ENCODE measurements at regions not wholly inside any gene's neighbourhood (a gene's known extent, or its start where the extent isn't known, plus 50 kb on each side); places are given as distances from the start of the nearest gene placed in this dataset.

DNA sequence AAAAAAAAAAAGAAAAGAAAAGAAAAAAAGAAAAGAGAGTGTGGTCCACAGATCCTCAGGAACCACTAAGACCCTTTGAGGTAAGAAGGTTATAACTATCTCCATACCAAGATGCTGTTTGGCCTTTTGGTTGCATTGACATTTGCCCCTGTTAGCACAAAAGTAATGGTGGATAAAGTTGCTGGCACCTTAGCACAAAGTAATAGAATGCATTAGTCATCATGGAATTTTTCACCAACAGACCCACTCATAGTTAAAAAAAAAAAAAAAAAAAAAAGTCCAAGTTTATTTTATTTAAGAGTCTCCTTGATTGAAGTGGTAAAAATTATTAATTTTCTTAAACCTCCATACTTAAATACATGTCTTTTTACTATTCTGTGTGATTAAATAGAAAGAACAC is 78.4 kb upstream of the RBPJ start:
- no peaks in the 10 kb centered on the region for H3K27me3 ChIP-seq (replicated peaks in 1 of 4; ENCODE audit: control insufficient read depth in 3 of 4, extremely low read depth in 1 of 4, insufficient read depth in 3 of 4, low read length in 3 of 4)
- H3K36me3 ChIP-seq (ENCODE audit: control insufficient read depth in 2 of 4, insufficient read depth in 4 of 4, low read length in 3 of 4): no peaks in the 10 kb centered on the region
- no peak overlapping the region for H3K4me2 ChIP-seq (ENCODE audit: insufficient read depth in 1 of 2, low read depth in 2 of 2, low read length in 2 of 2)
- H2AFZ ChIP-seq (ENCODE audit: low read length): no peak overlapping the region
- H4K5ac ChIP-seq (ENCODE audit: insufficient read length, low read depth, low read length): no peak overlapping the region
- ChIA-PET POLR2A (ENCODE audit: partially characterized antibody) (no interaction called here), CTCF (ENCODE audit: partially characterized antibody) (no interaction called here)
- H2BK20ac ChIP-seq (ENCODE audit: low read length): no peak overlapping the region
- H3K18ac ChIP-seq (ENCODE audit: extremely low read depth, low read length): no peak overlapping the region
- no peak overlapping the region for H3K9ac ChIP-seq (replicated peaks in 1 of 4; ENCODE audit: extremely low read depth in 1 of 4, low read depth in 3 of 4, low read length in 3 of 4)
- H4K20me1 ChIP-seq (replicated peaks in 1 of 2; ENCODE audit: control insufficient read depth in 1 of 2, insufficient read depth in 2 of 2, low read length in 2 of 2): no peaks in the 10 kb centered on the region
- no peak overlapping the region for H3K14ac ChIP-seq (ENCODE audit: insufficient read length)
- FAIRE-seq (no peak), DNase-seq (ENCODE audit: low read depth in 1 of 2, low spot score in 2 of 2) (no peak)
- H2BK12ac ChIP-seq (ENCODE audit: low read depth, low read length): no peak overlapping the region
- no peak overlapping the region for H2BK120ac ChIP-seq (replicated peaks; ENCODE audit: low read depth, low read length)
- H3K79me2 ChIP-seq (ENCODE audit: control insufficient read depth in 1 of 2, insufficient read depth in 2 of 2, low read length in 2 of 2): no peaks in the 10 kb centered on the region
- H2BK15ac ChIP-seq (ENCODE audit: low read length): no peak overlapping the region
- H3K27ac ChIP-seq (ENCODE audit: low read depth, low read length): no peak overlapping the region
- no peak overlapping the region for H3K4me3 ChIP-seq (ENCODE audit: extremely low read depth in 1 of 4, insufficient read depth in 2 of 4, low read depth in 3 of 4, low read length in 4 of 4)
- H3K79me1 ChIP-seq (ENCODE audit: low read depth, low read length): no peaks in the 10 kb centered on the region
- H3K4ac ChIP-seq (replicated peaks; ENCODE audit: insufficient read length, low read depth, low read length): no peak overlapping the region
- H4K8ac ChIP-seq (ENCODE audit: extremely low read depth, insufficient read depth, low read length): no peak overlapping the region
- 0 out of 4 replicates have a peak, but pooled peaks cover 0 to 2% of the 10 kb centered on the region in 2 experiments for H3K9me3 ChIP-seq (ENCODE audit: insufficient read depth in 2 of 2, low read depth in 1 of 2, low read length in 1 of 2)
- no peaks in the 10 kb centered on the region for H3K23me2 ChIP-seq (ENCODE audit: low read depth, low read length)
- no peak overlapping the region for H2BK5ac ChIP-seq (ENCODE audit: low read depth, low read length)
- H3K56ac ChIP-seq (replicated peaks; ENCODE audit: insufficient read length, low read depth, low read length): no peak overlapping the region
- peaks cover 0 to 12% (median 7%) of the 10 kb centered on the region in 4 experiments; a peak in 6 of 7 replicates for H3K4me1 ChIP-seq (replicated peaks in 1 of 4; ENCODE audit: control insufficient read depth in 3 of 4, insufficient read depth in 4 of 4, low read length in 3 of 4)
- H4K91ac ChIP-seq (replicated peaks; ENCODE audit: insufficient read length, low read length): no peak overlapping the region
- H3K23ac ChIP-seq (ENCODE audit: insufficient read length): no peak overlapping the region
- H2AK5ac ChIP-seq (ENCODE audit: low read depth, low read length): no peak overlapping the region
- TF ChIP-seq SRF (IDR thresholded peaks at IDR 0.05; ENCODE audit: low read depth, low read length) (no peak), CTBP2 (IDR thresholded peaks at IDR 0.05; ENCODE audit: borderline replicate concordance, insufficient read depth, insufficient read length, low read length) (no peak), BRCA1 (IDR thresholded peaks at IDR 0.05; ENCODE audit: low read depth, low read length) (no peak), TBP (IDR thresholded peaks at IDR 0.05; ENCODE audit: low read depth, low read length) (no peak), CBX8 (IDR thresholded peaks at IDR 0.05; ENCODE audit: borderline replicate concordance, low read depth, low read length) (no peak), CTCF (IDR thresholded peaks at IDR 0.05; ENCODE audit: control extremely low read depth in 1 of 3, insufficient read depth in 1 of 3, low read depth in 1 of 3, low read length in 3 of 3) (no peak), HDAC6 (IDR thresholded peaks at IDR 0.05; ENCODE audit: low read depth, low read length) (no peak), SP1 (IDR thresholded peaks at IDR 0.05; ENCODE audit: low read depth, low read length) (no peak), SAP30 (IDR thresholded peaks at IDR 0.05; ENCODE audit: insufficient read depth, insufficient replicate concordance, low read length) (no peak), ATF2 (IDR thresholded peaks at IDR 0.05; ENCODE audit: low read length) (no peak)
- TF ChIP-seq, protein P1, sequence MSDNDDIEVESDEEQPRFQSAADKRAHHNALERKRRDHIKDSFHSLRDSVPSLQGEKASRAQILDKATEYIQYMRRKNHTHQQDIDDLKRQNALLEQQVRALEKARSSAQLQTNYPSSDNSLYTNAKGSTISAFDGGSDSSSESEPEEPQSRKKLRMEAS (IDR thresholded peaks at IDR 0.05): no peak

All from H1 (cell line).